NCI-H2171 (cell line): ENCODE measurements at regions not wholly inside any gene's neighbourhood (a gene's known extent, or its start where the extent isn't known, plus 50 kb on each side); places are given as distances from the start of the nearest gene placed in this dataset.

Experiments used
- DNase-seq: peaks from one replicate; lab custom pipeline; 2025; lab: John Stamatoyannopoulos, UW

- no peak for DNase-seq
Measured at GRCh38 chr5:93275376-93275775, 305.6 kb downstream of the NR2F1-AS1 start.

- no peak for DNase-seq
Measured at GRCh38 chr5:93274291-93274690, 306.7 kb downstream of the NR2F1-AS1 start.

- DNase-seq = no peak
Measured at GRCh38 chr5:93273176-93273575, 307.8 kb downstream of the NR2F1-AS1 start.

GRCh38 chr5:93272108-93272507, 308.9 kb downstream of the NR2F1-AS1 start:
- no peak for DNase-seq

GRCh38 chr5:93267736-93268135, 313.3 kb downstream of the NR2F1-AS1 start:
- DNase-seq = no peak

- DNase-seq = no peak
Measured at GRCh38 chr5:93267276-93267675, 313.7 kb downstream of the NR2F1-AS1 start.

GRCh38 chr5:93257616-93258015, 323.4 kb downstream of the NR2F1-AS1 start:
- no peak for DNase-seq

- DNase-seq = no peak
Measured at GRCh38 chr5:93255796-93256195, 325.2 kb downstream of the NR2F1-AS1 start.

GRCh38 chr5:93252165-93252564, 328.9 kb downstream of the NR2F1-AS1 start:
- no peak for DNase-seq

GRCh38 chr5:93251347-93251746, 329.7 kb downstream of the NR2F1-AS1 start:
- DNase-seq = no peak

- DNase-seq = no peak
Measured at GRCh38 chr5:93250424-93250823, 330.6 kb downstream of the NR2F1-AS1 start.

GRCh38 chr5:93249651-93250289, 331.2 kb downstream of the NR2F1-AS1 start:
- DNase-seq = no peak

GRCh38 chr5:93247105-93247504, 333.9 kb downstream of the NR2F1-AS1 start:
- DNase-seq = no peak

GRCh38 chr5:93246090-93246855, 334.7 kb downstream of the NR2F1-AS1 start:
- DNase-seq = no peak

GRCh38 chr5:93245226-93245625, 335.8 kb downstream of the NR2F1-AS1 start:
- no peak for DNase-seq

GRCh38 chr5:93243481-93243880, 337.5 kb downstream of the NR2F1-AS1 start:
- DNase-seq = no peak

GRCh38 chr5:93240228-93240834, 340.7 kb downstream of the NR2F1-AS1 start:
- DNase-seq = no peak

GRCh38 chr5:93236807-93237421, 344.1 kb downstream of the NR2F1-AS1 start:
- DNase-seq = no peak

GRCh38 chr5:93235761-93236160, 345.3 kb downstream of the NR2F1-AS1 start:
- no peak for DNase-seq

- DNase-seq = no peak
Measured at GRCh38 chr5:93226202-93226735, 354.8 kb downstream of the NR2F1-AS1 start.

- no peak for DNase-seq
Measured at GRCh38 chr5:93225748-93226147, 355.3 kb downstream of the NR2F1-AS1 start.

- DNase-seq = no peak
Measured at GRCh38 chr5:93224624-93225023, 356.4 kb downstream of the NR2F1-AS1 start.

- no peak for DNase-seq
Measured at GRCh38 chr5:93221773-93222172, 359.2 kb downstream of the NR2F1-AS1 start.
